Loucy (cell line): ENCODE measurements at regions not wholly inside any gene's neighbourhood (a gene's known extent, or its start where the extent isn't known, plus 50 kb on each side); places are given as distances from the start of the nearest gene placed in this dataset.
"Not testable (repeated sequence)": the region's sequence is repeated elsewhere in the genome, so short reads cannot be mapped to it uniquely, and the experiment has no call there.

Source experiments
- H2AFZ ChIP-seq: fragments of 200-600 bp; sonication (generic); 2 replicates; pipeline ENCODE4 v1.6.0; 2016; ENCODE audit warnings: antibody characterized with exemption, mild to moderate bottlenecking, low read length, moderate library complexity
- H3F3A ChIP-seq: fragments of 200-600 bp; 2 replicates; pipeline ENCODE4 v1.6.0; 2016; ENCODE audit warnings: antibody characterized with exemption, low read depth, mild to moderate bottlenecking
- H3K27me3 ChIP-seq: fragments of 200-600 bp; sonication (generic); 2 replicates; pipeline ENCODE4 v1.6.1; 2014; ENCODE audit warnings: low read length, mild to moderate bottlenecking; ENCODE audit not compliant: insufficient read depth, poor library complexity, severe bottlenecking
- H3K36me3 ChIP-seq: fragments of 200-600 bp; sonication (generic); 2 replicates; pipeline ENCODE4 v1.6.1; 2016; ENCODE audit warnings: low read length; ENCODE audit not compliant: insufficient read depth
- H3K4me1 ChIP-seq: fragments of 200-600 bp; sonication (generic); 2 replicates; pipeline ENCODE4 v1.5.1; 2014; ENCODE audit warnings: low read length, mild to moderate bottlenecking; ENCODE audit not compliant: insufficient read depth, poor library complexity, severe bottlenecking
- H3K4me2 ChIP-seq: fragments of 200-600 bp; sonication (generic); 2 replicates; pipeline ENCODE4 v1.6.0; 2014; ENCODE audit warnings: antibody characterized with exemption, low read length, low read depth, mild to moderate bottlenecking; ENCODE audit not compliant: poor library complexity, severe bottlenecking
- H3K4me3 ChIP-seq: fragments of 200-600 bp; sonication (generic); 2 replicates; pipeline ENCODE4 v1.5.1; 2014; ENCODE audit warnings: low read length, mild to moderate bottlenecking, mixed read lengths; ENCODE audit not compliant: poor library complexity, severe bottlenecking
- H3K79me2 ChIP-seq: fragments of 200-600 bp; sonication (generic); 2 replicates; pipeline ENCODE4 v1.6.1; 2014; ENCODE audit warnings: low read length; ENCODE audit not compliant: insufficient read depth
- H3K9ac ChIP-seq: fragments of 200-600 bp; sonication (generic); 2 replicates; pipeline ENCODE4 v1.6.0; 2014; ENCODE audit warnings: mild to moderate bottlenecking, low read depth, low read length, moderate library complexity; ENCODE audit not compliant: poor library complexity, severe bottlenecking
- H3K9me2 ChIP-seq: fragments of 200-600 bp; sonication (generic); replicated peaks from 2 replicates; pipeline ENCODE4 v1.6.1; 2016; ENCODE audit warnings: low read depth, low read length, mixed read lengths
- H3K9me3 ChIP-seq: fragments of 200-600 bp; sonication (generic); 2 replicates; pipeline ENCODE4 v1.6.1; 2014; ENCODE audit warnings: mild to moderate bottlenecking, antibody characterized with exemption, low read length, low read depth; ENCODE audit not compliant: insufficient read depth
- H4K20me1 ChIP-seq: fragments of 200-600 bp; sonication (generic); 2 replicates; pipeline ENCODE4 v1.6.0; 2014; ENCODE audit warnings: antibody characterized with exemption, low read length, mild to moderate bottlenecking; ENCODE audit not compliant: insufficient read depth, poor library complexity, severe bottlenecking
- CTCF ChIP-seq: fragments of 200-600 bp; sonication (generic); conservative IDR thresholded peaks from 2 replicates; pipeline ENCODE4 v1.5.1; 2014; ENCODE audit warnings: mild to moderate bottlenecking, antibody characterized with exemption, low read length
- EZH2phosphoT487 ChIP-seq: fragments of 200-600 bp; IDR thresholded peaks from 2 replicates; pipeline ENCODE4 v1.6.1; 2018; ENCODE audit warnings: antibody characterized with exemption, mild to moderate bottlenecking, moderate library complexity, borderline replicate concordance

GRCh38 chr5:163950248-163950647 is 444.8 kb downstream of the MAT2B start:
- H3K9ac ChIP-seq = no peak overlapping the region
- no peaks in the 10 kb centered on the region for H4K20me1 ChIP-seq
- H3K9me2 ChIP-seq = no peaks in the 10 kb centered on the region
- no peaks in the 10 kb centered on the region for H3F3A ChIP-seq
- TF ChIP-seq EZH2phosphoT487 (no peak), CTCF (no peak)
- H3K27me3 ChIP-seq = no peaks in the 10 kb centered on the region
- no peaks in the 10 kb centered on the region for H3K36me3 ChIP-seq
- H3K79me2 ChIP-seq = no peaks in the 10 kb centered on the region
- H3K9me3 ChIP-seq = no peaks in the 10 kb centered on the region
- no peak overlapping the region for H3K4me3 ChIP-seq
- H2AFZ ChIP-seq = no peak overlapping the region
- H3K4me2 ChIP-seq = no peak overlapping the region
- H3K4me1 ChIP-seq = no peaks in the 10 kb centered on the region

- TF ChIP-seq CTCF (no peak), EZH2phosphoT487 (no peak)
- Histone ChIP-seq H3F3A (no peaks in the 10 kb centered on the region), H2AFZ (no peak overlapping the region), H3K4me3 (no peak overlapping the region), H3K4me1 (no peaks in the 10 kb centered on the region), H3K9me2 (no peaks in the 10 kb centered on the region), H3K9ac (no peak overlapping the region), H3K27me3 (no peaks in the 10 kb centered on the region), H3K4me2 (no peak overlapping the region), H3K79me2 (no peaks in the 10 kb centered on the region), H3K9me3 (no peaks in the 10 kb centered on the region), H3K36me3 (no peaks in the 10 kb centered on the region), H4K20me1 (no peaks in the 10 kb centered on the region)
These were observed 445.6 kb downstream of the MAT2B start for GRCh38 chr5:163951069-163951468.

GRCh38 chr5:163953901-163954300 is 448.5 kb downstream of the MAT2B start:
- Histone ChIP-seq H2AFZ (no peak overlapping the region), H3K4me3 (no peak overlapping the region), H3F3A (no peaks in the 10 kb centered on the region), H3K4me2 (no peak overlapping the region), H3K4me1 (no peaks in the 10 kb centered on the region), H3K9me2 (no peaks in the 10 kb centered on the region), H3K9ac (no peak overlapping the region), H3K9me3 (no peaks in the 10 kb centered on the region), H4K20me1 (no peaks in the 10 kb centered on the region), H3K79me2 (no peaks in the 10 kb centered on the region), H3K27me3 (no peaks in the 10 kb centered on the region), H3K36me3 (no peaks in the 10 kb centered on the region)
- no peak for TF ChIP-seq CTCF
- no peak for TF ChIP-seq EZH2phosphoT487

GRCh38 chr5:163961230-163961629 is 455.8 kb downstream of the MAT2B start:
- not testable (repeated sequence) for H3K4me3 ChIP-seq, H3K9me3 ChIP-seq, H2AFZ ChIP-seq, H3K27me3 ChIP-seq, H3K79me2 ChIP-seq, H3K4me2 ChIP-seq, H4K20me1 ChIP-seq, H3K4me1 ChIP-seq, H3K9me2 ChIP-seq, H3K36me3 ChIP-seq, H3F3A ChIP-seq, H3K9ac ChIP-seq
